ENCODE measurements at regions not wholly inside any gene's neighbourhood (a gene's known extent, or its start where the extent isn't known, plus 50 kb on each side); places are given as distances from the start of the nearest gene placed in this dataset.
"Not testable (repeated sequence)": the region's sequence is repeated elsewhere in the genome, so short reads cannot be mapped to it uniquely, and the experiment has no call there.

GRCh38 chr6:58055465-58056176 is 738.2 kb downstream of the PRIM2 start:
- H3K36me3 ChIP-seq (ENCODE audit: control insufficient read depth, low read depth, low read length); H3K4me1 ChIP-seq (ENCODE audit: control insufficient read depth, low read depth, low read length); H3K9ac ChIP-seq (ENCODE audit: low read length); H3K27ac ChIP-seq (ENCODE audit: low read length); H3K4me3 ChIP-seq (ENCODE audit: low read length); H3K27me3 ChIP-seq (ENCODE audit: control insufficient read depth, insufficient read depth, low read length): not testable (repeated sequence)
- H3K9me3 ChIP-seq (ENCODE audit: control insufficient read depth, low read depth, low read length): peaks cover 12% of the 10 kb centered on the region

GRCh38 chr6:58059701-58060100 is 742.3 kb downstream of the PRIM2 start:
- not testable (repeated sequence) for H3K27me3 ChIP-seq (ENCODE audit: control insufficient read depth, insufficient read depth, low read length); H3K9ac ChIP-seq (ENCODE audit: low read length); H3K27ac ChIP-seq (ENCODE audit: low read length); H3K4me3 ChIP-seq (ENCODE audit: low read length); H3K36me3 ChIP-seq (ENCODE audit: control insufficient read depth, low read depth, low read length); H3K4me1 ChIP-seq (ENCODE audit: control insufficient read depth, low read depth, low read length)
- H3K9me3 ChIP-seq (ENCODE audit: control insufficient read depth, low read depth, low read length): peaks cover 15% of the 10 kb centered on the region

GRCh38 chr6:58063542-58063941 is 746.1 kb downstream of the PRIM2 start:
- H3K27me3 ChIP-seq (ENCODE audit: control insufficient read depth, insufficient read depth, low read length); H3K4me3 ChIP-seq (ENCODE audit: low read length); H3K9ac ChIP-seq (ENCODE audit: low read length); H3K4me1 ChIP-seq (ENCODE audit: control insufficient read depth, low read depth, low read length); H3K27ac ChIP-seq (ENCODE audit: low read length); H3K36me3 ChIP-seq (ENCODE audit: control insufficient read depth, low read depth, low read length): not testable (repeated sequence)
- peaks cover 15% of the 10 kb centered on the region for H3K9me3 ChIP-seq (ENCODE audit: control insufficient read depth, low read depth, low read length)

- peaks cover 17% of the 10 kb centered on the region for H3K9me3 ChIP-seq (ENCODE audit: control insufficient read depth, low read depth, low read length)
- not testable (repeated sequence) for H3K9ac ChIP-seq (ENCODE audit: low read length); H3K27me3 ChIP-seq (ENCODE audit: control insufficient read depth, insufficient read depth, low read length); H3K36me3 ChIP-seq (ENCODE audit: control insufficient read depth, low read depth, low read length); H3K27ac ChIP-seq (ENCODE audit: low read length); H3K4me3 ChIP-seq (ENCODE audit: low read length); H3K4me1 ChIP-seq (ENCODE audit: control insufficient read depth, low read depth, low read length)
Measured at GRCh38 chr6:58067867-58068548, 750.6 kb downstream of the PRIM2 start.

- Histone ChIP-seq H3K4me3 (ENCODE audit: low read length) (no peak overlapping the region), H3K9ac (ENCODE audit: low read length) (no peak overlapping the region), H3K9me3 (ENCODE audit: control insufficient read depth, low read depth, low read length) (peaks cover 38% of the 10 kb centered on the region), H3K4me1 (ENCODE audit: control insufficient read depth, low read depth, low read length) (no peaks in the 10 kb centered on the region), H3K27ac (ENCODE audit: low read length) (no peak overlapping the region), H3K36me3 (ENCODE audit: control insufficient read depth, low read depth, low read length) (no peaks in the 10 kb centered on the region), H3K27me3 (ENCODE audit: control insufficient read depth, insufficient read depth, low read length) (no peaks in the 10 kb centered on the region)
Measured at GRCh38 chr6:58073263-58073662, 755.8 kb downstream of the PRIM2 start.

- H3K27ac ChIP-seq (ENCODE audit: low read length); H3K27me3 ChIP-seq (ENCODE audit: control insufficient read depth, insufficient read depth, low read length); H3K9ac ChIP-seq (ENCODE audit: low read length); H3K36me3 ChIP-seq (ENCODE audit: control insufficient read depth, low read depth, low read length); H3K4me3 ChIP-seq (ENCODE audit: low read length); H3K9me3 ChIP-seq (ENCODE audit: control insufficient read depth, low read depth, low read length); H3K4me1 ChIP-seq (ENCODE audit: control insufficient read depth, low read depth, low read length): not testable (repeated sequence)
Measured at GRCh38 chr6:58090067-58090466, 772.6 kb downstream of the PRIM2 start.

GRCh38 chr6:58097251-58097650 is 779.8 kb downstream of the PRIM2 start:
- H3K4me1 ChIP-seq (ENCODE audit: control insufficient read depth, low read depth, low read length); H3K36me3 ChIP-seq (ENCODE audit: control insufficient read depth, low read depth, low read length); H3K27me3 ChIP-seq (ENCODE audit: control insufficient read depth, insufficient read depth, low read length); H3K27ac ChIP-seq (ENCODE audit: low read length); H3K9ac ChIP-seq (ENCODE audit: low read length); H3K4me3 ChIP-seq (ENCODE audit: low read length): not testable (repeated sequence)
- peaks cover 28% of the 10 kb centered on the region for H3K9me3 ChIP-seq (ENCODE audit: control insufficient read depth, low read depth, low read length)

GRCh38 chr6:58113960-58114359 is 796.5 kb downstream of the PRIM2 start:
- no peak overlapping the region for H3K9ac ChIP-seq (ENCODE audit: low read length)
- no peak overlapping the region for H3K27ac ChIP-seq (ENCODE audit: low read length)
- H3K36me3 ChIP-seq (ENCODE audit: control insufficient read depth, low read depth, low read length): no peaks in the 10 kb centered on the region
- H3K4me1 ChIP-seq (ENCODE audit: control insufficient read depth, low read depth, low read length): no peaks in the 10 kb centered on the region
- no peaks in the 10 kb centered on the region for H3K27me3 ChIP-seq (ENCODE audit: control insufficient read depth, insufficient read depth, low read length)
- H3K9me3 ChIP-seq (ENCODE audit: control insufficient read depth, low read depth, low read length): peaks cover 29% of the 10 kb centered on the region
- no peak overlapping the region for H3K4me3 ChIP-seq (ENCODE audit: low read length)

GRCh38 chr6:58117162-58117561 is 799.7 kb downstream of the PRIM2 start:
- H3K9me3 ChIP-seq (ENCODE audit: control insufficient read depth, low read depth, low read length): peaks cover 32% of the 10 kb centered on the region
- not testable (repeated sequence) for H3K27ac ChIP-seq (ENCODE audit: low read length); H3K27me3 ChIP-seq (ENCODE audit: control insufficient read depth, insufficient read depth, low read length); H3K36me3 ChIP-seq (ENCODE audit: control insufficient read depth, low read depth, low read length); H3K9ac ChIP-seq (ENCODE audit: low read length); H3K4me1 ChIP-seq (ENCODE audit: control insufficient read depth, low read depth, low read length); H3K4me3 ChIP-seq (ENCODE audit: low read length)

- not testable (repeated sequence) for H3K27ac ChIP-seq (ENCODE audit: low read length); H3K36me3 ChIP-seq (ENCODE audit: control insufficient read depth, low read depth, low read length); H3K9ac ChIP-seq (ENCODE audit: low read length); H3K4me3 ChIP-seq (ENCODE audit: low read length); H3K4me1 ChIP-seq (ENCODE audit: control insufficient read depth, low read depth, low read length); H3K27me3 ChIP-seq (ENCODE audit: control insufficient read depth, insufficient read depth, low read length)
- peaks cover 27% of the 10 kb centered on the region for H3K9me3 ChIP-seq (ENCODE audit: control insufficient read depth, low read depth, low read length)
Measured at GRCh38 chr6:58121616-58122015, 804.2 kb downstream of the PRIM2 start.

GRCh38 chr6:58123770-58124169 is 806.3 kb downstream of the PRIM2 start:
- H3K36me3 ChIP-seq (ENCODE audit: control insufficient read depth, low read depth, low read length); H3K27ac ChIP-seq (ENCODE audit: low read length): not testable (repeated sequence)
- H3K9me3 ChIP-seq (ENCODE audit: control insufficient read depth, low read depth, low read length): peaks cover 34% of the 10 kb centered on the region

GRCh38 chr6:58128549-58128948 is 811.1 kb downstream of the PRIM2 start:
- not testable (repeated sequence) for H3K27me3 ChIP-seq (ENCODE audit: control insufficient read depth, insufficient read depth, low read length); H3K4me1 ChIP-seq (ENCODE audit: control insufficient read depth, low read depth, low read length); H3K9ac ChIP-seq (ENCODE audit: low read length); H3K27ac ChIP-seq (ENCODE audit: low read length); H3K4me3 ChIP-seq (ENCODE audit: low read length); H3K36me3 ChIP-seq (ENCODE audit: control insufficient read depth, low read depth, low read length)
- H3K9me3 ChIP-seq (ENCODE audit: control insufficient read depth, low read depth, low read length): peaks cover 29% of the 10 kb centered on the region

More at GRCh38 chr6:58123770-58124169, 806.3 kb downstream of the PRIM2 start:
- H3K9ac ChIP-seq (ENCODE audit: low read length); H3K4me3 ChIP-seq (ENCODE audit: low read length); H3K27me3 ChIP-seq (ENCODE audit: control insufficient read depth, insufficient read depth, low read length); H3K4me1 ChIP-seq (ENCODE audit: control insufficient read depth, low read depth, low read length): not testable (repeated sequence)
